Fibroblast of upper back skin (primary cell): ENCODE measurements at regions not wholly inside any gene's neighbourhood (a gene's known extent, or its start where the extent isn't known, plus 50 kb on each side); places are given as distances from the start of the nearest gene placed in this dataset.
"Not testable (repeated sequence)": the region's sequence is repeated elsewhere in the genome, so short reads cannot be mapped to it uniquely, and the experiment has no call there.

Experiments
- DNase-seq: peaks from one replicate; pipeline ENCODE4 v3.0.0-alpha.2; 2013

DNA sequence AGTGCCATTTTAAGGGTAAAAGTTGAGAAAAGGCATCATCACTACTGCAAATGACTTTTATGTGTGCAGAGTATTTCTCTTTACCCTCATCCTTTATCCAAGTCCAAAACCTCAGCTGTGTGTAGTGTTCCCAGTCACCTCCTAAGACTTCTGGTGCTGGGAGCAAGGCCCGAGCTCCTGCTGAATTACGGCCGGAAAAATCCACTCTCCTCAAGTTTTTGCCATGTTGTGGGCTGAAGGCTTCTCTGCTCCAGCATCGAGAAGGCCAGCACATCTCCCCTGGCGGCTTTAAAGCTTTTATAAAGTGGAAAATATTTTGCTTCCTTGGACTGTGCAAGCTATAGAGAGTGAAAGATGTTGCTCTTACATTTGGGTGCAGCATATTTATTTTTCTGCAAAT, 153.2 kb upstream of the THBS2 start:
- no peak for DNase-seq

DNA sequence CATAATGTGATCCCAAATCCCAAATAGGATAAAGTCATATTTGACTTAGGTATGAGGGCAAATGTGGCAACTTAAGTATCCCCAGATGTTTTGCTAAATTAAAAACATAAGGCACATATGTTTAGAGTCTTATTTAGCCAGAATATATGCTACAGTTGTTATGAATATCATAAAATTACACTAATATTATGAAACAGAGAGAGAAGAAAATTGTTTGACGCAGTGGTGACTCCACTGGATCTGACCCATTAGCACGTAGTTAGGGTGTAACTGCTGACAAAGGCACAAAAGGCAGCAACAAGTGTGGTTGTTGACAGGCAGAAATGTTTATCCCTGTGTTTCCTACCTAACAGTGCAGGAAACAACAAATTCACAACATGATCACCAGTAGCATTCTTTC, 152.4 kb upstream of the THBS2 start:
- DNase-seq: no peak

DNA sequence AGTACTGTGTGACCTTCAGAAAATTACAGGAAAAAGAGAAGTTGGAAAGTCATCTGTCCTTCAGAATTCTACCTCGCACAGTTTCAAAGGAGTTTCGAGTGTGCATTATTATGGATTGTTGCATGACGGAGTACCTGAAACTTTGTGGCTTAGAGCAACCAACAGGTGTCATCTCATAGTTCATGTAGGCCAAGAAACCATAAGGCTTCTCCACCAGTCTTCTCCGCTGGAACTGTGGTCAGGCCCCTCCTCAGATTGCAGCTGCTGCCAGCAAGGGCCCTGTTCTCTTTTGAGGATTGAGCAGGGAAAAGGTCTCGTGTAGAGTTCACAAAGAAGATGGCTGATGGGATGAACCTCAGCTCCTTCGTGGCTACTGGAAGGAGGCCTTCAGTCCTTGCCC, 151.2 kb upstream of the THBS2 start:
- DNase-seq: no peak

DNA sequence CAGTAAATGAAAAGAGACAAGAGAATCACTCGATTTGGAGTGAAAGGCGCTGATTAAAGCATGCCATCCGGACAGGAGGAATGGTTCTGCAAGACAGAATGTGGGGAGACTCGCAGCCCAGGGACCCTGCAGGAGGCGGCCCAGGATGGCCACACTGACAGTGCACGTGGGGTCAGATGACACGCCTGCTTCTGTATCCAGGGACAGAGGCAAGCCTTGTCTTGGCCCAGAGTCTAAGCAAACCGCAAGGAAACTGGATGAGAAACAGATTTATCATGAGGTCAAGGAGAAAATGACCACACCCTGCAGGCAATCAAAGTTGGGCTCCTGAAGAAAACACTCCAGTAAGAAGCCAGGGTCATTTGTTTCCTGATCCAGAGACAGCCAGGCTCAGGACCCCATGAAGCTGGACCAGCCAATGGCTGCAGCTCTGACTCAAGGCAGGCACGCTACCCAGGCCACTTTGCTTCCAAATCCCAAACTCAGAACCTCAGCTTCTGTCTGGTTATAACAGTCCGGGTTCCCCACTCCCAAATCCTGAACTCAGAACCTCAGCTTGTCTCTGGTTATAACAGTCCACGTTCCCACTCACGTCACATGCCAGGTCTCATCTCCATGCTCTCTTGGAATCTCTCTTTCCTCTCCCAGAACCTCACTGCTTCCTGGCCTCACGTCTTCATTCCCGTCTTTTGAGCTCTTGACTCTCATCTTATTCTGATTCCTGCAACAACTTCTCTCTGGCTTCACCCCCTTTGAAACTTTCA, 144.9 kb upstream of the THBS2 start:
- peak; percentile 10 for DNase-seq

- no peak for DNase-seq
Measured at GRCh38 chr6:169397684-169398083, 144.0 kb upstream of the THBS2 start.

GRCh38 chr6:169396554-169397163, 143.0 kb upstream of the THBS2 start:
- DNase-seq: no peak

DNA sequence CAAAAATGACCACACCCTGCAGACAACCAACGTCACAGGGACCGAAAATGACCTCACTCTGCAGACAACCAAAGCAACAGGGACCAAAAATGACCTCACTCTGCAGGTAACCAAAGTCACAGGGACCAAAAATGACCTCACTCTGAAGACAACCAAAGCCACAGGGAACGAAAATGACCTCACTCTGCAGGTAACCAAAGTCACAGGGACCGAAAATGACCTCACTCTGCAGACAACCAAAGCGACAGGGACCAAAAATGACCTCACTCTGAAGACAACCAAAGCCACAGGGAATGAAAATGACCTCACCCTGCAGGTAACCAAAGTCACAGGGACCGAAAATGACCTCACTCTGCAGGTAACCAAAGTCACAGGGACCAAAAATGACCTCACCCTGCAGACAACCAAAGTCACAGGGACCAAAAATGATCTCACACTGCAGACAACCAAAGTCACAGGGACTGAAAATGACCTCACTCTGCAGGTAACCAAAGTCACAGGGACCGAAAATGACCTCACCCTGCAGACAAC, 142.4 kb upstream of the THBS2 start:
- DNase-seq: not testable (repeated sequence)

GRCh38 chr6:169395080-169395805, 141.6 kb upstream of the THBS2 start:
- DNase-seq: no peak

- no peak for DNase-seq
Measured at GRCh38 chr6:169393753-169394152, 140.1 kb upstream of the THBS2 start.

- DNase-seq: no peak
Measured at GRCh38 chr6:169391473-169392071, 137.9 kb upstream of the THBS2 start.

- DNase-seq: peak; percentile 25
Measured at GRCh38 chr6:169388395-169389166, 134.9 kb upstream of the THBS2 start.

- DNase-seq: no peak
Measured at GRCh38 chr6:169387809-169388383, 134.2 kb upstream of the THBS2 start.

DNA sequence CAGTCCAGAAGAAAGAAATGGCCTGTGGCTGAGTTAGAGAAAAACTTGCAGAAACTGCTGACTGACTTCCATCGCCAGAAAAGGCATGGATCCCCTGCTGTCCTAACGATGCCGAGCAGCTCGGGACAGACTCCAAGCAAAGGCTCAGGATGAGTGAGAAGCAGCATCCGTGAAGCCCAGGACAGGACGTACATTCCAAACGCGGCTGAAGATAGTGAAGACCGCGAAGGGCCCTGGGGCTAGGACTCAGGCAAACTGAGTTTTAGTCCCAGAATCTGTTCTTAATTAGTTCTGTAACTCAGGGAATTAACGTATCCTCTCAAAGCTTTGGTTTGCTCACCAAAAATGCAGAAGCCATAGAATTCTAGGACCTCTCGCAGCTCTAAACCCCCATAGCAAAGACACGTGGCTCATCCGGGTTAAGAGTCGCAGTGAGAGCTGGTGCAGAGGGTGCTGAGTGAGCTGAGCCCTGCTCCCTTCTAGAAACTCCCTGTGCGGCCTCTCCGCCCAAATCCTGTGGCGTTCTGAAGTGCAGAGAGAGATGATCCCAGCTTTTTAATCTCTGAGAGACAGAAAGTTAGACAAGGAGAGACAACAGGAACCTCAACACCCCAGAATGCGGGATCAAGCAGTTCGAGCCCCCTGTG, 132.9 kb upstream of the THBS2 start:
- DNase-seq: peak; percentile 92

GRCh38 chr6:169385237-169385880, 131.7 kb upstream of the THBS2 start:
- no peak for DNase-seq

- no peak for DNase-seq
Measured at GRCh38 chr6:169384291-169384690, 130.6 kb upstream of the THBS2 start.

DNA sequence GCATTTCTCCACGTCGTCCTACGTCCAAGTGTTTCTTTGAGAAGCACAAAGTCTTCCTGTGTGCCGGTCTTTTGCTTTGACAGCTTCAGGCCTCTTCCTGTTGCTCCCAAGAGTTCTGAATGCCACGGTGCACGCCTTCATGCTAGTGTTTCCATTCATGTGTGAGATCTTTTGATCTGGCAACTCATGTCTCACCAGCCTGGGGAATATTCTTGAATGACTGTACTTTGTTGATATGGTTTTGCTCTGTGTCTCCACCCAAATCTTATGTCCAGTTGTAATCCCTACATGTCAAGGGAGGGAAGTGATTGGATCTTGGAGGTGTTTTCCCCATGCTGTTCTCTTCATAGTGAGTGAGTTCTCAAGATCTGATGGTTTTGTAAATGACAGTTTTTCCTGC, 129.6 kb upstream of the THBS2 start:
- DNase-seq: no peak

DNA sequence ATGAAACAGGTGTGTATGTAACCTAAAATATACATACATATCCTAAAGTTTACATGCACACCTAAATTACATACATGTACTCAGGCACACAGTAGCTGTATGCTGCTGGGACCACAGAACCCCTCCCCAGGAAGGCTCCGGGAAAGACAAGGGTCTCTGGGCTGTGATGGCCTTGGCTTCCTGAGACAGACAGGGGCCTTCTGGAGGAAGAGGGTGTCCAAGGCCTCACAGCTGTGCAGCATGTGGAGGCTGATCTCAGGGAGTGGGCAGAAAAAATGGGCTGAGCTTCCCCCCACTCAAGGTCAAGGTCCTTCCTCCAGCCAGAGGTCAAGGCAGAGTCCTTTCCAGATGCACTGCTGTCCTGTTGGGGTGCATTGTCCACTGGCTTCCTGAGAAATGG, 129.1 kb upstream of the THBS2 start:
- DNase-seq: no peak

GRCh38 chr6:169381988-169382387, 128.3 kb upstream of the THBS2 start:
- DNase-seq: no peak

DNA sequence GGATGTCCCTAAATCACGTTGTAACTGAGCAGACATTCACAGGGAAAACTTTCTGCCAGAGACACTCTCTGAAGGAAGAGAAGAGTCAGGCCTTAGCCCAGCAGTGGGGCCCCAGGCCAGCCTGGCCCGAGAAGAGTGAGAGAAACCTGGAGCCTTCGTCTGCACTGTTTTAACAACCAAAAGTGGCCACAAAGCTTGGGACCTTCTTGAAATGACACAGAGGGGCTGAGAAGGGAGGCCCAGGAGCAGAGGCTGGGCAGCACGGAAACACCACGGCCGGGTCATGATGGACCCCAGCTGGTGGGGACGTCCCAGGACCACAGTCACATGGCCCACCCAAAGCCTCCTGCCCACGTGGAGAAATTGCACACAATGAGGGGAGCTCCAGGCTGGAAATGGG, 126.8 kb upstream of the THBS2 start:
- no peak for DNase-seq

GRCh38 chr6:169379495-169380070, 125.9 kb upstream of the THBS2 start:
- no peak for DNase-seq
